H54 (cell line): ENCODE measurements at regions not wholly inside any gene's neighbourhood (a gene's known extent, or its start where the extent isn't known, plus 50 kb on each side); places are given as distances from the start of the nearest gene placed in this dataset.

ENCODE experiments used
- DNase-seq: peaks from one replicate; pipeline ENCODE4 v3.0.0; 2011; ENCODE audit warnings: low spot score, mixed read lengths; ENCODE audit not compliant: insufficient read length
- FAIRE-seq: peaks from 3 replicates; lab custom pipeline; 2011; peaks lifted over from hg19 to GRCh38; lab: Jason Lieb, UNC
- POLR2A ChIP-seq: IDR thresholded peaks from 2 replicates; pipeline ENCODE4 v1.6.1; 2011; ENCODE audit warnings: low read depth, mild to moderate bottlenecking, low read length

DNA sequence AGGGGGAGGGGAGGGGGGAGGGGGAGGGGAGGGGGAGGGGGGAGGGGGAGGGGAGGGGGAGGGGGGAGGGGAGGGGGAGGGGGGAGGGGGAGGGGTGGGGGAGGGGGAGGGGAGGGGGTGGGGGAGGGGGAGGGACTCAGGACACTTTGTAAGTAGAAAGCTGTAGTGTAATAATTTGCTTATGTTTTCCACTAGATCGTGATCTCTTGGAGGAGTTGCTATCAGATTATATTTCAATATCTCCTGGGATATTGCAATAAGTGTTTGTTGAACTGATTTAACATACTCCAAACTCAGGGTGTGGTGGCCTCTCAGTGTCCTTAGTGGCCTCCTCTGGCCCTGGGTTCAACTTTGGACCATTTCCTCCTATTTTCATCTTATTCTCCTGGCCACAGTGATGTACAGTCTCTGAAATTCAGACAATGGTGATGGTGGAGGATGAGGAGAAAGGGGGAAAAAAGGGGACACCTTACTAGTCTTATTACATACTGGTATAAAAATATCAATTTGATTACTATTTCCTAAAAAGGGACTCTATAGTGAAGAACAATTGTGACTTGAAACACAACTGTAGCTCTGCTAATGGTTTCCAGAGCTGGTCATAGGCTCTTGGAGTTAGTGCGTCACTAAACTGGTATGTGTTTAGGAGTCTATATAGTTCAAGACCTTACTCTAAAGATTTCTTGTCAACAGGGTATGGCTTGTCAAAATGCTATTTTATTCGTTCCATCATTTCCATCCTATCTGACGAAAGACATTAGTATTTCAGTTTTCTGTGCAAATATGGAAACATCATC is 89.6 kb downstream of the DDX1 start:
- no peak for TF ChIP-seq POLR2A
- DNase-seq, result no peak
- FAIRE-seq, result no peak

GRCh38 chr2:15682354-15682753 is 90.7 kb downstream of the DDX1 start:
- TF ChIP-seq POLR2A, result no peak
- FAIRE-seq, result no peak
- no peak for DNase-seq

GRCh38 chr2:15684161-15685039 is 92.7 kb downstream of the DDX1 start:
- FAIRE-seq, result no peak
- DNase-seq, result no peak
- TF ChIP-seq POLR2A, result no peak

GRCh38 chr2:15685143-15685542 is 93.5 kb downstream of the DDX1 start:
- DNase-seq (no peak), FAIRE-seq (no peak)
- no peak for TF ChIP-seq POLR2A

- FAIRE-seq, result no peak
Measured at GRCh38 chr2:15686643-15687042, 95.0 kb downstream of the DDX1 start.

GRCh38 chr2:15687243-15687642 is 95.6 kb downstream of the DDX1 start:
- no peak for TF ChIP-seq POLR2A
- no peak for FAIRE-seq
- DNase-seq, result no peak

More at GRCh38 chr2:15686643-15687042, 95.0 kb downstream of the DDX1 start:
- TF ChIP-seq POLR2A, result no peak
- no peak for DNase-seq

DNA sequence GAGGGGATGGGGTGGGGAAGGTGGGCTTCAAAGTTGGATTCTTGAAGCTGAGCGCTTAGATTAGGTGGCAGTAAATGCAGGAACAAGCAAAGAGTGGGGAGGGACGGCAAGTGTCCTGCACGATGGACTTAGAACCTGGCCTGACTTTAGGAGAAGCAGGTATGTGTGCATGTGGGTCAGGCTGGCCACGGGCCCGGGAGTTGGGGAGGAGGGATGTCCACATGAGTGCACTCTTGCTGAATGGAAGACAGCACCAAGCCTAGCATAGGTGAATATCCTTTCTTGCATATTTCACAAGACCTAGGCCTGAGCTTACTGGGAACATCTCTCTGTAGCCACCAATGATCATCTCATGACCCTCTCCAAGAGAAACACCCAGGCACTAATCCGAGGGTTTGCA is 96.1 kb downstream of the DDX1 start:
- TF ChIP-seq POLR2A, result no peak
- no peak for FAIRE-seq
- DNase-seq, result no peak

DNA sequence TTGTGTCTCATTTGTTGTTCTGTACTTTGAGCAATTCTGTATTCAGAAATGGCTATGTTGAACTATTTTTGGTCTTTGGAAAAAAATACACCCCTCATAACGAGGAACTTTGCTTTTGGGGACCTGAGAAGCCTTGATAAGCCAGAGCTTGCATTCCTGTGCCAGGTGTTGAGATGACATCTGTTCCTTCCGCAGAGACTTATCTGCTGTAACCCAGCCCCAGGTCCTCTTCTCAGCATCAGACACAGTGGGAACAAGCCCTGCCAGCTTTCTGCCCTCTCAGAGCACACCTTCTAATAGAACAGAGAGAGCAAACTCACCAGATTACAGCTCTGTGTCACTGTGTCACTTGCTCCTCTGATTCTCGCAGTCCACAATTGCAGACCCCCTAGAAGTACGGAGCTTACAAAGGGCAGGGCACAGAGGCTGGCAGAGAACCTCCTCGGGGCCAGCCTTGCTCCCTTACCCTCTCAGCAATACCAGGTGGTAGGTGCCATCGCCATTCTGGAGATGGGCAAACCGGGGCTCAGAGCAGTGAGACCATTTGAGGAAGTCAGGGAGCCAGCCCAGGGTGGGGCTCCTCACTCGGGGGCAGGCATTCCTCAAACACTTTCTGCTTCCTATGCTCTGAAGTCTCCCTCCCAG is 97.4 kb downstream of the DDX1 start:
- FAIRE-seq (no peak), DNase-seq (no peak)
- TF ChIP-seq POLR2A, result no peak

GRCh38 chr2:15689654-15690053 is 98.0 kb downstream of the DDX1 start:
- TF ChIP-seq POLR2A, result no peak
- DNase-seq (no peak), FAIRE-seq (no peak)

DNA sequence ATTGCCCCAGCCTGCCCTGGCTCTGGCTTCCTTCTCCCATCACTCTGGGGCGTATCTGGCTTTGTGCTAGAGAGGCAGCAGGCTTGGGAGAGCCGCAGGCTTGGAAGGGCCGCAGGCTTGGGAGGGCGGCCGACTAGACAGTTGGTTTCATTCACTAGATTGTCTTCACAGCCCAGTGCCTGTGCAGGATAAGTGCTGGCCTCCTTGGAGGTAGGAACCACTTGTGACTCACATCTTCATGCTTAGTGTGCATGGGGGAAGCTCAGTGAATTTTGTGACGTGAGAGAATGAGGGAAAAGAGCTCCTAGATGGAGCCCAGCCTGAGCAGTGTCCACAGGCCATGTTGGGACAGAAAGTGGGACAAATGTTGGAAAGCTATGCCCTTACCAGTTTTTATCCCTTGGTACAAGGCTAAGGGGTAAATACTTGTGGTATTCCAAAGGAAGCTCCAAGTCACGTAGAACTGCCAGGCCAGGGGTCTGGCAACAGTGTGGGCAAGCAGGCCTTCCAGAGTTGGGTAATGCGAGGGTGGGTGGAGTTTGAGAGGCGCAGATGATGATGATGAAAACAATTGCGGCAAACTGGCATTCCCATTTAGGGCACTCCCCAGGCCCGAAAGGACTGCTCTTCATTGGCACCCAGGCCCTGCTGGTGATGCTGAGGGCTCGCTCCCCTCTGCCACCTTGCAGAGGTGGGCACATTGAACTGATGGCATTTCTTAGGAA is 100.1 kb downstream of the DDX1 start:
- TF ChIP-seq POLR2A, result no peak
- FAIRE-seq (no peak), DNase-seq (no peak)

DNA sequence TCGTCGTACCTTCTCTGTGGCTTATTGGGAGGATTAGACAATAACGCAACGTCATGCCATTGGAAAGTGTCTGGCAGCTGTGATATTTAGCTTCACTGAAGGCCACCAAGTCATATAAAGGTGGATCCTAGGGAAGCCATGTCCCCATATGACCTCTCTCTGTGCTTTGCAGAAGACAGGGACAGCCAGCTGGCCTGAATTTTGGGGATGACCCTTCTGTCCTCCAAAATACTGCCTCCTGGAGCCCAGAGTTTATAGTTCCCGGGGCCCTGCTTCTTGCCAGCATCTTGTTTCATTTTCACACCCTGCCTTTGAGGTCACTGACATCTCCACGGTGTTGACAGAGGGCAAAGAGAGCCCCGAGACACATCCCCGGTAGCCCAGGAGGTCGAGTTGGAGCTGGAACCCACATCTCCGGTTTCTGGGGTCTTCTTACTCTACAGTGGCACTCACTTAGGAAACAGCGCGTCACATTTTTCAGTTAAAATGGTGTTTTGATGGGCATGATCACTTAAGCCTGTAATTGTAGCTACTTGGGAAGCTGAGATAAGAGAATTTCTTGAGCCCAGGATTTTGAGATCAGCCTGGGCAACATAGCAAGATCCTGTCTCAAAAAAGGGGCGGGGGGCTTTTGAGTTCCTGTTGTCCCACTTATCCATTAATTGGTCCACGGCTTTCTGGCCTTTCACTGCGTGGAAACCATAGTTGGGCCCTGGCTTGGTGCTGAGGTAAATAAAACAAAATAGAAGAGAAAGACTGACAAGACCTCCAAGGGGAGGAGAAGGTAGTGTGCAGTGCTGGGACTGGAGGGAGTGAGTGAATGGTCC is 101.1 kb downstream of the DDX1 start:
- DNase-seq (no peak), FAIRE-seq (no peak)
- no peak for TF ChIP-seq POLR2A

DNA sequence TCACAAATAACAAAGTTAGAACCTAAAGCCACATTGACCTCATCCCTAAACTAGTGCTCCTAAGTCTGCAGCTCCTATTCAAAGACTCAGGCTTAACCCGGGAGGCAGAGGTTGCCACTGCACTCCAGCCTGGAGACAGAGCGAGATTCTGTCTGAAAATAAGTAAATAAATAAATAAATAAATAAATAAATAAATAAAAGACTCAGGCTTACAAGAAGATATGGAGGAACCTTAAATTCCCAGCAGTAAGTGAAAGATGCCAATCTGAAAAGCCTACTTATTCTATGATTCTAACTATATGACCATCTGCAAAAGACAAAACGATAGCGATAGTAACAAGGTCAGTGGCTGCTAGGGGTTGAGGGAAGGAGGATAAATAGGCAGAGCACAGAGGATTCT is 101.7 kb downstream of the DDX1 start:
- no peak for FAIRE-seq
- no peak for DNase-seq
- TF ChIP-seq POLR2A, result no peak
